ENCODE measurements at regions not wholly inside any gene's neighbourhood (a gene's known extent, or its start where the extent isn't known, plus 50 kb on each side); places are given as distances from the start of the nearest gene placed in this dataset.

GRCh38 chr22:34068001-34068400 is 147.7 kb upstream of the LARGE1 start:
- Mint-ChIP-seq H3K36me3 (ENCODE audit: low read depth) (no peaks in the 10 kb centered on the region), H3K9me3 (ENCODE audit: low read depth) (peaks cover 6% of the 10 kb centered on the region), H3K4me1 (ENCODE audit: low read depth) (no peaks in the 10 kb centered on the region), H3K27me3 (ENCODE audit: low read depth) (no peaks in the 10 kb centered on the region), H3K4me3 (ENCODE audit: unreplicated experiment) (no peak overlapping the region), H3K27ac (ENCODE audit: unreplicated experiment) (no peak overlapping the region)
- no peak for TF ChIP-seq CTCF (IDR thresholded peaks at IDR 0.05)
- DNase-seq (ENCODE audit: low spot score): no peak

DNA sequence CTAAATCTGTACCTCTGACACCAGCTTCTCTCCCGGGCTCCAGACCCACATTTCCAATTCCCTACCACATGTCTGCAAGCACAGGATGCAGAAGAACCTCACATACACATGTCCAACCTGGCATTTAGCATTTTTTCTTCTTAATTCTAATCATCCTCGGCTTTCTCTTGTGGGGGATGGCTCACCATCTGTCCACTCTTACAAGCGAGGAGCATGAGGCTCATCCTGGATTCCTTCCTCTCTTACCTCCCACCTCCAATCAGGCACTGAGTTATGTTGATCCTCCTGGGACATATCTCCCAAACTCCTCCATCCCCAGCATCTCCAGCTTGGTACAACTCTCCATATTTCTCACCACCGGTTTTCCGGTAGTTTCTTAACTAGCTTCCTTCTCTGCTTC is 149.8 kb upstream of the LARGE1 start:
- no peak overlapping the region for H3K27ac Mint-ChIP-seq (ENCODE audit: unreplicated experiment)
- no peaks in the 10 kb centered on the region for H3K27me3 Mint-ChIP-seq (ENCODE audit: low read depth)
- H3K36me3 Mint-ChIP-seq (ENCODE audit: low read depth): no peaks in the 10 kb centered on the region
- H3K4me1 Mint-ChIP-seq (ENCODE audit: low read depth): no peaks in the 10 kb centered on the region
- peaks cover 3% of the 10 kb centered on the region for H3K9me3 Mint-ChIP-seq (ENCODE audit: low read depth)
- TF ChIP-seq CTCF (IDR thresholded peaks at IDR 0.05): no peak
- no peak for DNase-seq (ENCODE audit: low spot score)
- no peak overlapping the region for H3K4me3 Mint-ChIP-seq (ENCODE audit: unreplicated experiment)

DNA sequence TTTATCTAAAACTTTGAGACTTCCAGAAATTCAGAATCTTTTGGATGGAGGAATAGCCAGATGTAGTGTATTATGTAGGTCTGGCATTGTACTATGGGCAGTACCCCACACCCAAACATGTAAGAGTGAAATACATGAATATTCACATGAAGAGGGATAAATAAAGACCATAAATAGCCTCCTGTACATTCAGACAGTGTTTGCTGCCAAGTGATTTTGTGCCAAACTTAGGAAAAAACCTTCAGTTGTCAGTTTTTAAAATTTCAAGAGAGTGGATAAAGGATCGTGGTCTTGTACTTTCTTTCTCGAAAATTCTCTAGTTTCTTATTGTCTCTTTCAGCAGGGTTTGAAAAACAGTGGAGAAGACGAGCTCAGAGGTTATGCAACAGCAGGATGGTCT is 150.3 kb upstream of the LARGE1 start:
- H3K4me3 Mint-ChIP-seq (ENCODE audit: unreplicated experiment): no peak overlapping the region
- no peak for DNase-seq (ENCODE audit: low spot score)
- H3K36me3 Mint-ChIP-seq (ENCODE audit: low read depth): no peaks in the 10 kb centered on the region
- no peaks in the 10 kb centered on the region for H3K27me3 Mint-ChIP-seq (ENCODE audit: low read depth)
- no peaks in the 10 kb centered on the region for H3K4me1 Mint-ChIP-seq (ENCODE audit: low read depth)
- no peak overlapping the region for H3K27ac Mint-ChIP-seq (ENCODE audit: unreplicated experiment)
- H3K9me3 Mint-ChIP-seq (ENCODE audit: low read depth): peaks cover 3% of the 10 kb centered on the region
- no peak for TF ChIP-seq CTCF (IDR thresholded peaks at IDR 0.05)

DNA sequence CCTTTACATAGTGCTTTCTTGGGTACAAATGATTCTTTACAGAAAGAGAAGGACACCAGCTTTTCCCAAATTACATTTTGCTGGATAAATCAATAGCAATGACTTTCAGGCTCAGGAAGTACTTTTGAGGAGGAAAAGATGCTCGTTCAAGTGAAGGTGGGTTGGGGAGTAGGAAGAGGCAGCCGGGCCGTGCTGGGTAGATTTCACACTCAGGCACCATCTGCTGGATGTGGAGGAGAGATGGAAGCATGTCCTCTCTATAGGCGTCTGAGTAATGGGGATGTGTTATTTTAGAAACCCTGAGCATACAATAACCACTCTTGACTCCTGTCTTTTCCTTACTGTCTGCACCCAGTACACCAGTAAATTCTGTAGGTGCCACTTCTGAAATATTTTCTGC is 152.3 kb upstream of the LARGE1 start:
- Mint-ChIP-seq H3K4me3 (ENCODE audit: unreplicated experiment) (no peak overlapping the region), H3K4me1 (ENCODE audit: low read depth) (no peaks in the 10 kb centered on the region), H3K36me3 (ENCODE audit: low read depth) (no peaks in the 10 kb centered on the region), H3K27me3 (ENCODE audit: low read depth) (no peaks in the 10 kb centered on the region), H3K9me3 (ENCODE audit: low read depth) (peaks cover 3% of the 10 kb centered on the region), H3K27ac (ENCODE audit: unreplicated experiment) (no peak overlapping the region)
- no peak for TF ChIP-seq CTCF (IDR thresholded peaks at IDR 0.05)
- no peak for DNase-seq (ENCODE audit: low spot score)

DNA sequence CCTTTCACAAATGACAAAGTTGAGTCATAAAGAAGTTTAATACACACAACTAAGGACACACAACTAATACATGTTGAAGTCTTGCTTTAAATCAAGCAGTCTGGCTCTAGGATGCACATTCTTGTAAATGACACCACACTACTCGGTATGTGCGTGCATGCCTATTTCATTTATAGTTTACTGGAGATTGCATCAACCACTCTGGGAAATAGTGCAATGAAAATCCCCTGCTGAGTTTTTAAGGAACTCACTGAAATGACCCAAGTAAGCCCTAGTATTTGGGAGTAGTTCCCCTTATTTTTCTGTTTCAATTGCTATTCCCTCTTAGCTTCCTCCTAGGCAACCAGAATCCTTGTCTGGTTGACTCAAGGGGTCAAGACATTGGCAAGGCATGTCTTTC is 160.2 kb upstream of the LARGE1 start:
- no peak for TF ChIP-seq CTCF (IDR thresholded peaks at IDR 0.05)
- no peak for DNase-seq (ENCODE audit: low spot score)
- peaks cover 3% of the 10 kb centered on the region for H3K9me3 Mint-ChIP-seq (ENCODE audit: low read depth)
- H3K36me3 Mint-ChIP-seq (ENCODE audit: low read depth): no peaks in the 10 kb centered on the region
- H3K4me1 Mint-ChIP-seq (ENCODE audit: low read depth): no peaks in the 10 kb centered on the region
- no peaks in the 10 kb centered on the region for H3K27me3 Mint-ChIP-seq (ENCODE audit: low read depth)
- peak overlapping the region; percentile 91 for H3K27ac Mint-ChIP-seq (ENCODE audit: unreplicated experiment)
- no peak overlapping the region for H3K4me3 Mint-ChIP-seq (ENCODE audit: unreplicated experiment)
